Activated gamma-delta T cell (primary cell): ENCODE measurements at regions not wholly inside any gene's neighbourhood (a gene's known extent, or its start where the extent isn't known, plus 50 kb on each side); places are given as distances from the start of the nearest gene placed in this dataset.

Source experiments
- DNase-seq: peaks from one replicate; lab custom pipeline; 2025; lab: John Stamatoyannopoulos, UW

GRCh38 chr16:26649381-26650045, 417.2 kb upstream of the C16orf82 start:
- DNase-seq, result no peak

GRCh38 chr16:26651464-26651863, 415.3 kb upstream of the C16orf82 start:
- no peak for DNase-seq

GRCh38 chr16:26651884-26652283, 414.8 kb upstream of the C16orf82 start:
- DNase-seq, result no peak

DNA sequence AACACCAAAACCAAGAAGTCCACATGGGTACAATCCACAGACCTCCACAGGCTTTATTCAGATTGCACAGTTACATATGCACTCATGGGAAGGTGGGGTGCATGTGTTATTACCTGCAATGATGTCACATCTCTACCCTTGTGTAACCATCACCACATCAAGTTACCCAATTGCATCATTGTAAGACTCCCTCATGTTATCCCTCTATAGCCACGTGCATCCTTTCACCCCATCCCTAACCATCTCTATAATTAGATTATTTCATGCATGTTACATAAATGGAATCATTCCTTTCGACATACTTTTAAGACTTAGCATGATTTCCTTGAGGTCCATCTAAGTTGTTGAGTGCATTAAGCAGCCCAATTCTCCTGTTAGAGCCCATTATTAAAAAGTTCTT, 408.2 kb upstream of the C16orf82 start:
- DNase-seq, result no peak

DNA sequence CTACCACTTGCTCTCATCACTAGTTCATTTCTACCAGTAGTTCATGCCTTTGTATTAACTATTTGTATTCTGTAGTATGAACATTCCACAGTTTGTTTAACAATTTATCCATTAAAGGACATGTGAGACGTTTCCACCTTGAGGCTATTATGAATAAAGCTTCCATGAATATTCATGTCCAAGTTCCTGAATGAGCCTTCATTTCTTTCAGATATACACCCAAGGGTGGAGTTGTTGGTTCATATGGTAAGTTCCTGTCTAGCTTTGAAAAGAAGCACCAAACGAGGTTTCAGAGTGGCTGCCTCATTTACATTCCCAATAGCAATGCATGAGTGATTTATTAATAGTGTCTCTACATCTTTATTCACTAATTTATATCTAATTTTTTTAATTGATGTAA, 407.8 kb upstream of the C16orf82 start:
- no peak for DNase-seq

DNA sequence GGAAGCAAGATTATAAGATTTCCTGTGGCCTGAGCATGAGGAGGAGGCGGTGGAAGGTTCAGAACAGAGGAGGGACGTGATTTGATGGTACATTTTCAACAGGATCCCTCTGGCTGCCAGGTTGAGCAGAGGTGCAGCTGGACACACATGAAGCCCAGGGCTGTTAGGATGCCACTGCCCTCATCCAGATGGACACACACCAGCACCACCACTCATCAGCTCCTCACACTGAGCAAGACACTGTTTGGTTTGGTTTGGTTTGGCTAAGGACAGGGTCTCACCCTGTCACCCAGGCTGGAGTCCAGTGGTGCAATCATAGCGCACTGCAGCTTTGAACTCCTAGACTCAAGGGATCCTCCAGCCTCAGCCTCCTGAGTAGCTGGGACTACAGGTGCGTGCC, 402.6 kb upstream of the C16orf82 start:
- no peak for DNase-seq

GRCh38 chr16:26665166-26665939, 401.4 kb upstream of the C16orf82 start:
- no peak for DNase-seq

DNA sequence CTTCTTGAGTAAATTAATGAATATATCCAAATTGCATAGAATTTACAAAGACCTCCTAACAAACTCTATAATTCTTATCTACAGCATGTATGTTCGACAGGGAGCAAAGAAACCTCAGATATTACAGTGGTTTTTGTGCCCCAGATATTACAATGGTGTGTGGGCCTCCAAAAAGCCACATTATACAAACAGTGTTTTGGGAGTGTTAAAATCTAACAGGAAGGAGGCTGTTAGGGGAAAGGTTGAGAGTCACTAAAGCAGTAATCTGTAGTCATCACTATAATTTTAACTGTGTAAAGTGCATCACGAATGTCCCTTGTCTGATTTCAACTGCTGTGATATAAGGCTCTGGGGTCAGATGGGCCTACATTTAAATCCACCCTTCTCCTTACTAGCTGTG, 400.2 kb upstream of the C16orf82 start:
- no peak for DNase-seq

DNA sequence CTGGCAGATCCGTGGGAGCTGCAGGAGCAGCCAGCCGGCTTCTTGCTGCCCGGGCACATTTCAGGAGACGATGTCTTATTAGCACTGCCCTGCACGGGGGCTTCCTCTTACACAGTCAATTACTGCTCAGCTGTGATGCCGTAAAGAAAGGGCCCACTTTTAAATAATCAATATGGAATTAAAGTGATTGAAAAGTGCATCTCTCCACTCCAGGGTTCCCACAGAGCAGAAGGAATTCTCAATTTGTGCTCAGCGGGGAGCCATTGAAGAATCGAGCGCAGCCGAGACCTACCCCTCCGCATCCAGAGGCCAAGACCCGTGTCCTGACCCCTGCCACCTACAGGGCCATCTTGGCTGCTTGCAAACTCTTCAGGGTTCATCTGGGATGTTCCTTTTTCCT, 399.4 kb upstream of the C16orf82 start:
- no peak for DNase-seq

- DNase-seq, result no peak
These were observed 398.7 kb upstream of the C16orf82 start for GRCh38 chr16:26668026-26668425.

DNA sequence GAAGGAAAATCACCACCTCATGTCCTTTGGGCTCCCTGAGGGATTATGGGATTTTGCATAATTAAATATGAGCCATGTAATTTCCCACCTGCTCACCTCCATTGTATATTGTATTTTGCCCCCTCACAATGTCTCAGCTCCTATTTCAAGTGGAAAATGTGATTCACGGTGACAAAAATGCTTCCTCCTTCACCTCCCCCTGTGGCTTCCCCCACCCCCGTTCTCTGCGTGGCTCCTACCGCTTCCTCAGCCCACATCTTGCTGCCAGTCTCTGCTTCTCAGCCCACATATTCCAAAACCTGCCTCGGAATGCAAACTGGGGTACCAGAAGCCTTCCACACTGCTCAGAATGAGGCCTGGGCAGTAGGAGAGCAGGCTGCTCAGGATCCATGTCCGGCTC, 394.5 kb upstream of the C16orf82 start:
- no peak for DNase-seq

GRCh38 chr16:26673011-26673410, 393.7 kb upstream of the C16orf82 start:
- DNase-seq, result no peak

- no peak for DNase-seq
These were observed 386.1 kb upstream of the C16orf82 start for GRCh38 chr16:26680671-26681070.

DNA sequence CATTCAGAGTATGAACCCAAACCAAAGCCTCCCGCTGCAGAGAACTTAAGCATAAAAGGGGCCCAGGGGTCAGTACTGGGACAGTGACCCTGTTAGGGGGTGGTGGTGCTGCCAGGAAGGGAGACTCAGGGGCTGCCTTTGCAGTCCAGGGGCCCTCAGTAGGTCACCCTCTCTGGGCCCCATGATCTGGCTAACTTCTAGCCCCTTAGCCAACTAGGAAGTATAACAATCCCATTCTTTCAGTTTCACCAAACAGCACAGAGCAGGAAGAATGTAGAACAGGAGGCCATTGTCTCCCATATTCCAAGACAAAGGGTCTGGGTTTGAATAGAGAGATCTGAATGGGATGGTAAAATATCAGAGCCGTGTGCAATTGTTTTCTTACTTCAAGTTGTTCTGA, 378.6 kb upstream of the C16orf82 start:
- no peak for DNase-seq

GRCh38 chr16:26688699-26689098, 378.0 kb upstream of the C16orf82 start:
- no peak for DNase-seq

GRCh38 chr16:26692658-26693057, 374.1 kb upstream of the C16orf82 start:
- DNase-seq, result no peak

GRCh38 chr16:26697807-26698206, 368.9 kb upstream of the C16orf82 start:
- no peak for DNase-seq

DNA sequence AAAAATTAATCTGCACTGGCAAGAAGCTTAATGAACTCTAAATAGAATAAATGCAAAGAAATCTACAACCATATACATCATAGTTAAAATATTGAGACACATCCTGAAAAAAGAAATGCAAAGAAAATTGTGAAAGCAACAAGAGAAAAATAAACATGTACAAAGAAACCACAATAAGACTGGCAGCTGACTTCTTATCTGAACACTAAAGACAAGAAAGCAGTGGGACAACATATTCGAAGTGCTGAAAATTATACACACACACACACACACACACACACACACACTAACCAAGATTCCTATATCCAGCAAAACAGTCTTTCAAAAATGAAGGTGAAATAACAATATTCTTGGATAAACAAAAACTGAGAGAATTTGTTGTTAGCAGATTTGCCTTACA, 366.5 kb upstream of the C16orf82 start:
- DNase-seq, result no peak

DNA sequence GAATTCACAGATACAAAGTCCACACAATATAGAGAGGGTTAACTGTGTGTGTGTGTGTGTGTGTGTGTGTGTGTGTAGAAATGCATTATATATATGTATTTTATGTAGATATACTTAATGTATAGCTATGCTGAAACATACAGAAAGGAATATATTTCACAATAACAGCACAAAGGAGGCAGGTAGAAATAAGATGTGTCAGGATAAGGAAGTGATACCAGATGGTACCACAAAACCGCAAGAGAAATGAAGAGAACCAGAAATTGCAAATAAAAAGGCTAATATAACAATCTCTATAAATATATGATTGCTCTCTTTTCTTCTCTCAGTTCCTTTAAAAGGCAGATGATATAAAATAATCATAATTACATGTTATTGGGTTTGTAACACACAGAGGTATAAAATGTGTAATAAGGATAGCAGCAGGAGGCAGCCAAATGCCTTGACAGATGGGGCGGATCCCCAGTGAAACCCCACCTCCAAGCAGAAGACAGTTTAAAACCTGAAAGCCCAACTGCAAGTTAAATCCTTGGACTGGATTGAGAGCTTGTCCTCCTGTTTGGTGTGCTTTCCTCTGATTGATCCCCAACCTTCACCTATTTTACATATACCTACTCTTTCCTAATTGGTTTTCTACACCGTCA, 365.4 kb upstream of the C16orf82 start:
- DNase-seq, result no peak

- no peak for DNase-seq
These were observed 361.4 kb upstream of the C16orf82 start for GRCh38 chr16:26705346-26705745.

GRCh38 chr16:26708428-26708827, 358.3 kb upstream of the C16orf82 start:
- no peak for DNase-seq

DNA sequence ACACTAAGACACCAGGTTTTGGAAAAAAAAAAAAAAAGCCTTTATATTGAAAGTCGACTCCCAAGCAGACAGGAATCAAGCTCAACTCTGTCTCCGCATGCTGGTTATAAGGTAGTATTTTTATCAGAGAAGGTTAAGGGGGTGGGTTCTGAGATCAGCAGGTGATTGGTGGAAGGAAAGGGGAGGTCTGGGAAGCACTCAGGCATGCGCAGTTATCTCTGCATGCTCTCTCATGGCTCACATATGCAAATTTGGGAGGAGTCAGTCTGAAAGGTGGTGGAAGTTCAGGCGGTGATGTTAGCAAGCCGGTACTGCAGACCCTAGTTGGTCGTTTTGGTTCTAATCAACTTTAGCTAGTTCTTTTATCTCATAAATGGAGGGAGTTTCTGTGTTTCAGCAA, 357.6 kb upstream of the C16orf82 start:
- DNase-seq, result no peak

DNA sequence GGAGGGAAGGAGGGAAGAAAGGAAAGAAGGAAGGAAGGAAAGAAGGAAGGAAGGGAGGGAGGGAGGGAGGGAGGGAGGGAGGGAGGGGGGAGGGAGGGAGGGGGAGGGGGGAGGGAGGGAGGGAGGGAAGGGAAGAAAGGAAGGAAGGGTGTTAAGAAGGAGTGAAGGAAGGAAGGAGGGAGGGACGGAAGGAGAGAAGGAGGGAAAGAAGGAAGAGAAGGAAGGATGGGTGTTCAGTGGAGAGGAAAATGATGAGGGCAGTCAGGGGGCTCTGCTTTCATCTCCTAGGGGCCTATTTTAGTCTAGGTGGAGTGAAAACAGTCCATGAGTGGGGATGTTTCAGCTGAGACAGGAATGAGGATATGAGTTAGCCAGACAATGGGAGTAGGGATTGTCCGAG, 357.0 kb upstream of the C16orf82 start:
- no peak for DNase-seq
